MCF 10A (cell line): ENCODE measurements at regions not wholly inside any gene's neighbourhood (a gene's known extent, or its start where the extent isn't known, plus 50 kb on each side); places are given as distances from the start of the nearest gene placed in this dataset.

Source experiments
- BruUV-seq: library from RNA; stranded (reverse); fragments of 400-500 nt; replicated peaks from 2 replicates; lab custom pipeline; 2021; lab: Mats Ljungman, UMichigan
- CTCF ChIA-PET: fragments of 300-600 bp; sonication (Branson Sonifier 250); formaldehyde crosslinking; extraction: SDS; loops from one replicate; lab custom pipeline; 2021; ENCODE audit warnings: antibody characterized with exemption, inconsistent platforms; lab: Yijun Ruan, JAX
- POLR2A ChIA-PET: fragments of 300-600, 350-650 bp; sonication (Branson Sonifier 250); formaldehyde crosslinking; extraction: SDS; loops from one replicate; lab custom pipeline; 2020; ENCODE audit warnings: antibody characterized with exemption, inconsistent platforms; lab: Yijun Ruan, JAX
- DNase-seq: peaks from one replicate; pipeline ENCODE4 v3.0.0-alpha.2; 2018; ENCODE audit not compliant: unreplicated experiment
- H3K27ac Mint-ChIP-seq: one replicate; pipeline ENCODE4 v1.8.0; 2022; ENCODE audit warnings: mild to moderate bottlenecking, low read depth, mixed read lengths; ENCODE audit not compliant: unreplicated experiment
- H3K27me3 Mint-ChIP-seq: one replicate; pipeline ENCODE4 v1.8.0; 2022; ENCODE audit warnings: mixed read lengths; ENCODE audit not compliant: insufficient read depth, unreplicated experiment
- H3K36me3 Mint-ChIP-seq: one replicate; pipeline ENCODE4 v1.8.0; 2022; ENCODE audit warnings: mild to moderate bottlenecking, moderate library complexity, mixed read lengths; ENCODE audit not compliant: insufficient read depth, unreplicated experiment
- H3K4me1 Mint-ChIP-seq: one replicate; pipeline ENCODE4 v1.8.0; 2022; ENCODE audit warnings: mixed read lengths; ENCODE audit not compliant: insufficient read depth, unreplicated experiment
- H3K4me3 Mint-ChIP-seq: one replicate; pipeline ENCODE4 v1.8.0; 2022; ENCODE audit warnings: mild to moderate bottlenecking, moderate library complexity, mixed read lengths; ENCODE audit not compliant: unreplicated experiment
- H3K9me3 Mint-ChIP-seq: one replicate; pipeline ENCODE4 v1.8.0; 2022; ENCODE audit warnings: mixed read lengths; ENCODE audit not compliant: unreplicated experiment
- CTCF ChIP-seq: fragments of 200-600 bp; IDR thresholded peaks from one replicate; pipeline ENCODE4 v1.8.0; 2022; ENCODE audit warnings: antibody characterized with exemption, mild to moderate bottlenecking; ENCODE audit not compliant: unreplicated experiment
- intact Hi-C: fragments of 100-400 bp; cut with micrococcal nuclease; formaldehyde crosslinking; loops from 2 replicates; pipeline ENCODE4 v1.14.1; 2022

- intact Hi-C loops, result no loop called here
- no TSS peak for BruUV-seq
- H3K36me3 Mint-ChIP-seq, result no peaks in the 10 kb centered on the region
- ChIA-PET POLR2A (no interaction called here), CTCF (no interaction called here)
- no peak overlapping the region for H3K4me3 Mint-ChIP-seq
- H3K27ac Mint-ChIP-seq, result no peak overlapping the region
- DNase-seq, result no peak
- no peak for TF ChIP-seq CTCF
- no peaks in the 10 kb centered on the region for H3K4me1 Mint-ChIP-seq
- no peaks in the 10 kb centered on the region for H3K9me3 Mint-ChIP-seq
- peaks cover 10% of the 10 kb centered on the region for H3K27me3 Mint-ChIP-seq
Measured at GRCh38 chr5:136720674-136721073, 355.3 kb upstream of the TRPC7 start.

GRCh38 chr5:136717917-136718316 lies 352.6 kb upstream of the TRPC7 start:
- intact Hi-C loops, result no loop called here
- no peaks in the 10 kb centered on the region for H3K4me1 Mint-ChIP-seq
- H3K9me3 Mint-ChIP-seq, result no peaks in the 10 kb centered on the region
- H3K27me3 Mint-ChIP-seq, result peaks cover 10% of the 10 kb centered on the region
- no peak for TF ChIP-seq CTCF
- POLR2A ChIA-PET, result no interaction called here
- BruUV-seq, result no TSS peak
- no peak overlapping the region for H3K4me3 Mint-ChIP-seq
- no peaks in the 10 kb centered on the region for H3K36me3 Mint-ChIP-seq
- DNase-seq, result no peak
- no peak overlapping the region for H3K27ac Mint-ChIP-seq
- CTCF ChIA-PET, result interaction anchor here (0.6 kb wide), 1 partner anchor 649 kb away, joined by 3 read pairs; no protein-coding TSS in a partner anchor

- no TSS peak for BruUV-seq
- no peaks in the 10 kb centered on the region for H3K9me3 Mint-ChIP-seq
- no peak for DNase-seq
- no peak overlapping the region for H3K4me3 Mint-ChIP-seq
- no peaks in the 10 kb centered on the region for H3K27me3 Mint-ChIP-seq
- CTCF ChIA-PET, result interaction anchor here (0.6 kb wide), 1 partner anchor 141 kb away, joined by 3 read pairs; no protein-coding TSS in a partner anchor
- POLR2A ChIA-PET, result no interaction called here
- no peaks in the 10 kb centered on the region for H3K4me1 Mint-ChIP-seq
- intact Hi-C loops, result no loop called here
- no peaks in the 10 kb centered on the region for H3K36me3 Mint-ChIP-seq
- TF ChIP-seq CTCF, result no peak
- no peak overlapping the region for H3K27ac Mint-ChIP-seq
Measured at GRCh38 chr5:136714286-136714685, 348.9 kb upstream of the TRPC7 start.

- no peak for TF ChIP-seq CTCF
- no peaks in the 10 kb centered on the region for H3K9me3 Mint-ChIP-seq
- H3K4me1 Mint-ChIP-seq, result no peaks in the 10 kb centered on the region
- POLR2A ChIA-PET, result no interaction called here
- H3K27ac Mint-ChIP-seq, result no peak overlapping the region
- H3K27me3 Mint-ChIP-seq, result peaks cover 8% of the 10 kb centered on the region
- BruUV-seq, result no TSS peak
- intact Hi-C loops, result no loop called here
- CTCF ChIA-PET, result no interaction called here
- no peaks in the 10 kb centered on the region for H3K36me3 Mint-ChIP-seq
- no peak for DNase-seq
- no peak overlapping the region for H3K4me3 Mint-ChIP-seq
Measured at GRCh38 chr5:136712628-136713027, 347.3 kb upstream of the TRPC7 start.
